Inflammatory macrophage (primary cell): ENCODE measurements at regions not wholly inside any gene's neighbourhood (a gene's known extent, or its start where the extent isn't known, plus 50 kb on each side); places are given as distances from the start of the nearest gene placed in this dataset.
A peak's percentile ranks its signal among the peaks of the same experiment; 100 is the strongest.

ENCODE experiments used
- DNase-seq, 2 donors: peaks; one replicate each; pipeline ENCODE4 v3.0.0-alpha.2; 2020 to 2022

GRCh38 chr14:86462193-86462753 lies 932.3 kb downstream of the FLRT2 start:
- DNase-seq, result peak; percentile 1 to 12

- no peak for DNase-seq
Measured at GRCh38 chr14:86457481-86458135, 927.7 kb downstream of the FLRT2 start.

DNA sequence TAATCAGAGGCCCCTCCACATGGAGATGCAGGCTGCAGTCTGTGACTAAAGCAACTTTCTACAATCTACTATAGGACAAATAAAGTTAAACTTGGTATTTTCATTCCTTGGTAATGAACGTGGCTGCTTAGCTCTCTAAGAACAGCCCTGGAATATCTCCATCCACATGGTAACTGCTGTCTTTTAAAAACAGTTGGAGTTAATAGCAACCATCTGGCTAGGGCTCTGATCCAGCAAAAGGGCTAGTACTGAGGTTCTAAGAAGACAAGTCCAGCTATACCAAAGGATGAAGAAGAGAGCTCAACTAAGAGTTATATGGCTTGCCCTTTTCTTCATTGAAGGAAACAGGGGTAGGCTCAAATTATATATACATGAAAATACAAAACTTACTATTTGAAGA lies 920.1 kb downstream of the FLRT2 start:
- no peak for DNase-seq

DNA sequence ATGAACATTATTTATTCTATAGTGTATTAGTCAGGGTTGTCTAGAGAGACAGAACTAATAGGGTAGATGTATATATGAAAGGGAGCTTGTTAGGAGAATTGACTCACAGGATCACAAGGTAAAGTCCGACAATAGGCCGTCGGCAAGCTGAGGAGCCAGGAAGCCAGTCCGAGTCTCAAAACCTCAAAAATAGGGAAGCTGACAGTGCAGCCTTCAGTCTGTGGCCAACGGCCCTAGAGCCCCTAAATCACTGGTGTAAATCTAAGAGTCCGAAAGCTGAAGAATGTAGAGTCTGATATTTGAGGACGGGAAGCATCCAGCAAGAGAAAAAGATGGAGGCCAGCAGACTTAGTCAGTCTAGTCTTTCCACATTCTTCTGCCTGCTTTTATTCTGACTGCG lies 912.2 kb downstream of the FLRT2 start:
- DNase-seq, result peak in 1 of 2 donors; percentile 5

GRCh38 chr14:86430853-86431252 lies 900.9 kb downstream of the FLRT2 start:
- no peak for DNase-seq

GRCh38 chr14:86423214-86423613 lies 893.3 kb downstream of the FLRT2 start:
- no peak for DNase-seq

- no peak for DNase-seq
Measured at GRCh38 chr14:86420131-86420530, 890.2 kb downstream of the FLRT2 start.

DNA sequence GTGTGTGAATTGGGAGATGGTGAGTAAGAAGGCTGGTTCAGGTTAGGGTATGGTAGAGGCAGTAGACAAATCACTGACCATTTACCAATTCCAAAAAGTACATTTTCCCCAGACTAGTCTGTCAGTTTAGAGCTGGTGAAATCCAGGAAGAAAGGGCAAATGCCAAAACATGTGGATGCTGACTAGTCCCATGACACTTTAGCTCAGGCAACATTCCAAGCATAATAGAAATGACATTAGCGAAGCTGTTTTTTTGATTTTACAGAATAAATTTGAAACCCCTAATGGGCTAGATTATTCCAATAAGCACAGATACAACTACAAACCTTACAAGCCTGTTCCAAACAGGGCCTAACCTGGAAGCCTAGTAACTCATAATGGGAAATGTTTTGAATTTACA lies 884.2 kb downstream of the FLRT2 start:
- no peak for DNase-seq

DNA sequence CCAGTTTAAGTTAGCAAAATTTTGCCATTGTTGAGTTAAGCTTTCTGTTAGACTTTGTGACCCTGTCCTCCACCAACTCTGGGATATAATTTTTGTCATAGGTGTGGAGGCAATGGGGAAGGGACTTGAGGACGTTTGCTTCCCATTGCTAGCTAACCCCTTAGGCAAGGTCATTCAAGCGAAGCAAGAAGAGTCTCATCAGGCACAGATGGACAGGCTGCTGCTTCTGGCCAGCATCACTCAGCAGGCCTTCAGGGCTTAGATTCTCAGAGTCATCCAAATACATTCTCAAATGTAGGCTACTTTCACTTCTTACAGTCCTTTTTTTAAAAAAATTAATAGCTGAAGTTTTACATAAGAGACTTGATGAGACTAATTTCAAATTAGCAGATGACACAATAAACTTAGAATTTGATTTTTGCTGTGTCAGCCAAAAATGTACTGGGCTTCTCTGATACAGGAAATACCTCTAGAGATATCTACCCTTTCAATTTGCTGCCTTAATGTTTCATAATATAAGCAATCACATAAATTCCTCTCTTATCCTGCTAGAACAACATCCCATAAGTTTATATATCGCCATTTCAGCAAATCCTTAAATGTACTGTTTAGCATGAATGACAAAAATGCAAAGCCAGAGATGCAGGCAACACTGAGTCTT lies 875.2 kb downstream of the FLRT2 start:
- DNase-seq, result no peak

DNA sequence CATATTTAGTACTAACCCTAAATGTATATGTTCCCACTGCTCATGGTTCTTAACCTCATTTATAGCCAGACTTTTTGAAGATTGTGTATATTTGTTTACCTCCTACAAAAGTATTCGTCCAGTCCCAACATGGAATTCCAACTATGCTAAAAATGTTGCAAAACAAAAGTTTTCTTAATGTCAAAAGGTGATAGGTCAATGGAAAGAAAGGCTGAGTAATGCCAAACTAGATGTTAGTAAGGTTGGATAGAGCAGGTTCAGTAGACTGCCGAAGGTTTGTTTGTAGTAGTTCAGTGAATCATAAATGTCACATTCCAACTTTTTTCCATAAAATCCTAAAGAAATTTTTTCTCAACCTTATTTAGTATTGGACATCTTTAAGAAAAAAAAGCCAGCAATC lies 874.5 kb downstream of the FLRT2 start:
- no peak for DNase-seq

GRCh38 chr14:86402545-86402944 lies 872.6 kb downstream of the FLRT2 start:
- no peak for DNase-seq

DNA sequence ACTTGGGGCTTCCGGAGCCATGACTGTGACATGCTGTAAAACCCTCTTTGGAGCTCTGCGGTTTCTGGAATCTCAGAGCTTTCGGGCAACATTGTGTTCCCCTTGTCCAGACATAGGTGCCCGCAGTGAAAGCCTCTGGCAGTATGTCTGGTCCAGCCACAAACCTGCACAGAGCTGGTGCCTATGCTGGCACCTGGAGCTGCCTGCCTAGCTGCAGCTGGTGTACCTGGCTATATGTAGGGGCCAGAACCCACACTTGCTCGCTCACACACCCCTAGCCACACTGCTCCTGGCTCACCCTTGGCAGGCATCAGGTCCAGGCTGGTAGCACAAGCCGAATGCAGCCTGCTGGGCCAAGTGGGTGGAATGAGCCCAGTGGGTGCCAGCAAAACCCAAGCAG lies 861.1 kb downstream of the FLRT2 start:
- no peak for DNase-seq

DNA sequence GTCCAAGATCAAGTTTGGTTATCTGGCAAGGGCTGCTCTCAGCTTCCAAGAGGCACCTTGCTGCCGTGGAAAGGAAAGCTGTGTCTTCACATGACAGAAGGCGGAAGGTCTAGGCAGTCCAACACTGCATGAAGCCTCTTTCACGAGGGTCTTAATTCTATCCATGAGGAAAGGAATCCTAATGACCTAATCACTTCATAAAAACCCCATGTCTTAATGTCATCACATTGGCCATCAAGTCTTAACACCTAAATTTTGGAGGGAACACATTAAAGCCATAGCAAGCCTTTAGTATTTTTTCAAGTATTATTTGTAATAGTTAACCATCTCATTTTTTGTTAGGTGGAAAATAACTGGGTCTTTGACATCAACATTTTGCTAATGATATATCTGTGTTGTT lies 858.3 kb downstream of the FLRT2 start:
- no peak for DNase-seq

- no peak for DNase-seq
Measured at GRCh38 chr14:86373886-86374285, 843.9 kb downstream of the FLRT2 start.

DNA sequence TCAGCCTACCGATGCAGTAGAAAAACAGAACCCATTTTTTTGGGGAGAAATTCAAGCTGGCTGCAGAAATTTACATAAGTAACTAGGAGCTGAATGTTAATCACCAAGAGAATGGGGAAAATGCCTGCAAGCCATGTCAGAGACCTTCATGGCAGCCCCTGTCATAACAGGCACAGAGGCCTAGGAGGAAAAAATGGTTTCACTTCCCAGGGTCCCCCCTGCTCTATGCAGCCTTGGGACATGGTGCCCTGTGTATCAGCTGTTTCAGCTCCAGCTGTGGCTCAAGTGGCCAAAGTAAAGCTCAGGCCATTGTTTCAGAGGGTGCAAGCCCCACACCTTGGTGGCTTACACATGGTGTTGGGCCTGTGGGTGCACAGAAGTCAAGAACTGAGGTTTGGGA lies 842.5 kb downstream of the FLRT2 start:
- DNase-seq, result no peak

GRCh38 chr14:86364634-86365033 lies 834.7 kb downstream of the FLRT2 start:
- no peak for DNase-seq

- no peak for DNase-seq
Measured at GRCh38 chr14:86363576-86363975, 833.6 kb downstream of the FLRT2 start.

DNA sequence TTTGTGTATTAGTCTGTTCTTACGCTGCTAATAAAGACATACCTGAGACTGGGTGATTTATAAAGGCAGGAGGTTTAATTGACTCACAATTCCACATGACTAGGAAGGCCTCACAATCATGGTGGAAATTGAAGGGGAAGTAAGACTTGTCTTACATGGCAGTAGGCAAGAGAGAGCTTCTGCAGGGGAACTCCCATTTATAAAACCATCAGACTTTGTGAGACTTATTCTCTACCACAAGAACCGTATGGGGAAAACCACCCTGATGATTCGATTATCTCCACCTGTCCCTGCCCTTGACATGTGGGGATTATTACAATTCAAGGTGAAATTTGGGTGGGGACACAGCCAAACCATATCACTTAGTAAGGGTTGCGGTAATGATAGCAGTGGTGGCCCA lies 833.1 kb downstream of the FLRT2 start:
- DNase-seq, result no peak

- no peak for DNase-seq
Measured at GRCh38 chr14:86357876-86358275, 827.9 kb downstream of the FLRT2 start.

GRCh38 chr14:86357119-86357518 lies 827.2 kb downstream of the FLRT2 start:
- DNase-seq, result no peak

DNA sequence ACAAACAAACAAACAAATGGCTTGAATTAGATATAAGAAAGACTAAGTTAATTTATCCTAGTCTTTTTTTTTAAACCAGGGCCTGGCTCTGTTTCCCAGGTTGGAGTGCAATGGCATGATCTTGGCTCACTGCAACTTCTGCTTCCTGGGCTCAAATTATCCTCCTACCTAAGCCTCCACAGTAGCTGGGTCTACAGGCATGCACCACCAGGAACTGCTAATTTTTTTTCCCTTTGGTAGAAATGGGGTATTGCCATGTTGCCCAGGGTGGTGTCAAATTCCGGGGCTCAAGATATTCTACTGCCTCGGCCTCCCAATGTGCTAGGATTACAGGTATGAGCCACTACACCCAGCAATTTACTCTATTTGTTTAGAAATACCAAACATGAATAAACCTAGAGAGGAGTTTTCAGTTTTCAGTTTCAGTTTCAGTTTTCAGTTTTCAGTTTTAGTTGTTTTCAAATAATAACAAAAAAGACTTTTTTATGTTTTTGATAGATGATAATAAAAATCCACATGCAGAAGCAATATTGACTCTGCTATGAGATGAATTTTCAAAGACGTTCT lies 817.0 kb downstream of the FLRT2 start:
- DNase-seq, result no peak

DNA sequence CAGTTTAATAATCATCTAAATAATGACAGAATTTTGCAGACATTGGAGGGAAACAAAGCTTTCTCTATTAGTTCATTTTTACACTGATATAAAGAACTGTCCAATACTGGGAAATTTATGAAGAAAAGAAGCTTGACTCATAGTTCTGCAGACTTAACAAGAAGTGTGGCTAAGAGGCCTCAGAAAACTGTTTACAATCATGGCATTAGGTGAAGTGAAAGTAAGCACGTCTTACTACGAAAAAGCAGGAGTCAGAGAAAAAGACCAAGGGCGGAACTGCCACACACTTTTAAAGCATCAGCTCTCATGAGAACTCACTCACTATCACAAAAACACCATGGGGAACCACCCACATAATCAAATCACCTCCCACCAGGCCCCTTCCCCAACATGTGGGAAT lies 804.4 kb downstream of the FLRT2 start:
- peak; percentile 8 to 13 for DNase-seq

DNA sequence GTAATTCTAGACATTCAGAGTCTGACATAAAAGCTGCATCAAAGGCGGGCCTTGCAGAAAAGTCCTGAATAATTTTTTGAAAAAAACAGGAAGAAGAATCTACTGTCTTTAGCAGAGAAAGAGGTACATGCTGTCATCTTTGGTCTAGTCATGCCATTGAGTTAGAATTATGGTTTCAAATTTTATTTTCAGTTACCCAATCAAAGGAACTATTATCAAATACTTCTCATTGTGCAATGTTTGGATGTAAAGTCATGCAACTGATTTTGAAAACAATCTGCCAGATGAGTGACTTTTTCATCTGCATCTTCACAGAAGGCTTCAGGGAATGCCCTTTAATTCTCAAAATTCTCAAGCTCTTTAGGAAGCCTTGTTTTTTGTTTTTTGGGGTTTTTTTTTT lies 803.5 kb downstream of the FLRT2 start:
- peak; percentile 24 to 86 for DNase-seq

- DNase-seq, result no peak
Measured at GRCh38 chr14:86331341-86331740, 801.4 kb downstream of the FLRT2 start.
